Head of caudate nucleus (tissue), 42 donors: ENCODE measurements at regions not wholly inside any gene's neighbourhood (a gene's known extent, or its start where the extent isn't known, plus 50 kb on each side); places are given as distances from the start of the nearest gene placed in this dataset.
A peak's percentile ranks its signal among the peaks of the same experiment; 100 is the strongest.

Experiments
- DNase-seq, 42 donors: peaks; one replicate each; pipeline versions ENCODE4 v3.0.0 to v3.0.0-alpha.2; 2020 to 2021; ENCODE audit warnings: mixed read lengths in 7 of 42
- intact Hi-C: fragments of 100-400 bp; cut with DNase I; formaldehyde crosslinking; loops from one replicate; pipeline ENCODE4 v1.15.0; 2022

DNA sequence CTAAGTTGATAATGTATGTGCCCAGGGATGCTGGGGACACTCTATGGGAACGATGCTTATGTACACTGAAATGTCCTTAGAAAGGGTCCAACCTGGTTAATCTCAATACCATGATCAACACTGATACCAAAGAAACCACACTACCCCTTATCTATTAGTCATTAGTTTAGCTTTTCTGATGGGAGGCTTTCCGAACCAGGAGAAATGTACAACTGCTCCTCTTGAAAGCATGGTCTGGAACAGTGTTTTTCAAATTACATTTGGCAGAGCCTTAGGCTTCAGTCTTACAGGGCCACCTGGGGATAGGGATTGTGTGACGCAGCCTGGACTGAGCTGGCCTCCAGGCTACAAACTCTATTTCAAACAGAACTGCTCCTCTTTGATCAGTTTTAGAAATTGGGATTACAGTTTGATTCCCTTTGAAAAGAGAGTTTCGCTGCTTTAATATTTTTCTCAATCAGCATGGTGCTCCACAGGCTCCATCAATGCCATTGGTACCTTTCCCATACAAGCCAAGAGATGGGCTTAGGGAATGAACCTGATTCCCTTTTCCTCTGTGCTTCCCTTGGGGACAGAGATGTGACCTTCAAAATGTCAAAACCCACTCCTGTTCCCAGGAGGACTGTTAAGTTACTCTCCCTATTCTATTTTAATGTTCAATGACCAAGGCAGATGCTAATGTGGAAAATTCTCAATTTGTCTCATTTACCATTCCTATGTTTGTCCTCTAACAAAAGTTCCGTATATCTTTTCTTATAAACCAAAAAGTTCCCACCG, 296.0 kb upstream of the ADAMTS9 start:
- intact Hi-C loops = no loop called here
- DNase-seq = no peak

DNA sequence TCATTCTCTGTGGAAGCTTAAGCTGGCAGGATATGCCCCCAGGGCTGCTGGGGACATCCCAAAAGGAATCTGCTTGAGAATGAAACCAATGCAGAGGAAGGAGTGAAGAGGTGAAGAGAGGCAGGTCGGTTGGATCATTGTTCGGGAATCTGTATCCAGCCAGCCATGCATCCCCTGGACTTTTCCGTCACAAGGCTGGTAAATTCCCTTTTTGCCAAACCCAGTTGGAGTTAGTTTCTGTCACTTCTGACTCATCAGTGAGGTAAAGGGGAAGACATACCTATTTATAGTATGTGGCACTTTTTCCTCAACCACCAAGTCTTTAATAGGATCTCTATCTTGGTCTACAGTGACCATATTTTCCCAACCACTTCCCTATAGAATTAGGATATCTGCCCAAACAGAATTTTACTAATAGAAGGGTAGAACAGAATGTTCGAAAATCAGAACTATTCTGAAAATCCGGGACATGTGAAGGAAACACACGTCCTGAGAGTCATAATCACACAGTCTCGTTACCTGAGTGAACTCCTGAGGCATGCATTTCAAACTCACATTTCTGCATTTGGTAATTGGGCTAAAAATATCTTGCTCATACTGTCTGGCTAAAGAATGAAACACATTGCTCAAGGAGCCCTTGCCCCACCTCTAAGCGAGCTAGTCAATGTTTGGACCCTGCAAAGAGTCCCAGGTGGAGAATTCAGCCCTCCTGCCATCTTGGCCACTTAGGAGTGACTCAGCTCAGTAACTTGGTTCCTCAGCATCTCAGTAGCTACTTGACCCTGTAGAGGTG, 289.7 kb upstream of the ADAMTS9 start:
- intact Hi-C loops = no loop called here
- no peak for DNase-seq

DNA sequence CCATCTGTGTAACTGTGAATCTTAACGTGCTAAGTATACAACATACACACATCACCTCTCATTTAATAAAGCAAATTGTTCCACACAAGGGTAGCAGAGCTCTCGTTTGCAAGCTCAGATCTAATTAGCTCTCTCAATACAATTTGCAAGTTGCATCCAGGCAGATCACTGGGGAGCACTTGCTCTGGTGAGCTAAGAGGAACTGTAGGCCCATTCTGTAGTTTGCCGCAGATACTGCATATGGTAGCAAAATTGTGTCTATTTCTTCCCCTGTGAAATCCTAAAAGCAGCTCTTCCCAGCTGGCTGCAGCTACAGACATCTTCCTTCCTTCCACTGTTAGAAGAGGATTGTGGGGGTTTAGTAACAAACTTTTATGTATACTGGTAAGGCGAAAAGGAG, 288.7 kb upstream of the ADAMTS9 start:
- intact Hi-C loops = no loop called here
- no peak for DNase-seq

DNA sequence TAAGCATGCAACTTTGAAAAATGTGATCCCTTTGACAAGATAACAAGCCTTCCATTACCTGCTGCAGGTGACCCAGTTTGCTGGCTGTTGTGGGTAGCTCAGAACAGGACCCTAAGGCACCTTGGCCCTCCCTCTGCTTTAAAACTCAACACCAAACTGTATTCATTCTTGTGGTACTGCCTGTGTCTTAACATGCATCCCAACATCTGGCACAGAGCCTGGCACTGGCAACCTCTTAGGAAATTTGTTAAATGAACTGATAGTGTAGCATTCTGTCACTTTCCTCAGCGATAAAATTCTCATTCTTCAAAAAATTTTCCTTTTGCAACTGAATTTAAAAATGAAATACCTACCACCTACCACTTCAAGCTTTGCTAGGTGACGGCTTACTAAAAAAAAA, 287.3 kb upstream of the ADAMTS9 start:
- intact Hi-C loops = no loop called here
- peak in 34 of 42 donors; percentile 6 to 63 (median 30) for DNase-seq

DNA sequence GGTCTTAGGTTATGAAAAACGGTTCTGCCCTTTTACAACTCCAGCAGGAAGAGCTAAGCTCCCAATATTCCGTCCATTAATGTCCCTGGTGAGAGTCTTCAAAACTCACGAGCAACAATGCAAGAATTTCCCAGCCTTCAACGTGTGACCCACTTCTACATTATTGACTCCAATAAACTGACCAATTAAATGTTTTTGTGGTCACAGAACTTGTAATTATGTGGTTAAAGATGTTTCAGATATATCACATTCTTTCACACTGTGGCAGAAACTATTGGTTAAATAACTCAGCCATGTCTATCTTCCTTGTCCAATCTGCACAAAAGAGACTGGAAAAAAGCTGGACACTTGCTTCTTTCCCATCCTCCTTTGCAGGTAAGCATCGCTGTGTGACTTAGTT, 286.6 kb upstream of the ADAMTS9 start:
- no peak for DNase-seq

DNA sequence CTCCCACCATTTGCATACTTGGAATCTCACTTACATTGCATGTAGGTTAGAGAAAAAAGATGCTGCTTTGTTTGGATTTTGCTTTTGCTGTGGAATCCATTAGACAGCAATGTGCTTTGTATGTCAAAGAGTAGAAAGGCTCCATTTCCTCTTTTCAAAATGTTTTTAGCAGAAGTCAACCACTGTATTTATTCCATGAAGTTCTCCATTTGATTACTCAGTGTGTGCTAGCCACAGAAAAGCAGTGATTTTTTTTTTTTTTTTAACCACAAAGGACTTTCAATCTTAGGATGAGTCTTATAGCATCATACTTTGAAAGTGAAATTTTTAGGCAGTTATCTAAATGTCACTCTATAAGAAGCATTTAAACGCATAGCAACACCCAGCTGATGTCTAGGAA, 285.0 kb upstream of the ADAMTS9 start:
- intact Hi-C loops = no loop called here
- no peak for DNase-seq

More for the DNA sequence above, 286.6 kb upstream of the ADAMTS9 start:
- intact Hi-C loops = no loop called here

DNA sequence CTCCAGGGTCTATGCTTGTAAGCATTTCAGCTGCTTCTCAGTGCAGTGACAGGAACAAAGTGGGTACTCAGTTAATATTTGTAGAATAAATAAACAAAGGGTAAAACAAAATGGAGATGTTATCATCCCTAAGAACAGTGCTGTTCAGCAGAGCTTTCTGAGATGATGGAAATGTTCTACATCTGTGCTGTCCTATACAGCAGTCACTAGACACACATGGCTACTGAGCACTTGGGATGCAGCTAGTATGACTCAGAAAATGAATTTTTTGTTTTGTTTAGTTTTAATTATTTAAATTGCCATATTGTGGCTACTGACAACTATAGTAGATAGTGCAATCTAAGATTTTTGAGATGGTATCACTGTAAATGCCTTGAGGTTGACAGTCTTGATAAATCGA, 283.8 kb upstream of the ADAMTS9 start:
- DNase-seq = no peak
- intact Hi-C loops = no loop called here

DNA sequence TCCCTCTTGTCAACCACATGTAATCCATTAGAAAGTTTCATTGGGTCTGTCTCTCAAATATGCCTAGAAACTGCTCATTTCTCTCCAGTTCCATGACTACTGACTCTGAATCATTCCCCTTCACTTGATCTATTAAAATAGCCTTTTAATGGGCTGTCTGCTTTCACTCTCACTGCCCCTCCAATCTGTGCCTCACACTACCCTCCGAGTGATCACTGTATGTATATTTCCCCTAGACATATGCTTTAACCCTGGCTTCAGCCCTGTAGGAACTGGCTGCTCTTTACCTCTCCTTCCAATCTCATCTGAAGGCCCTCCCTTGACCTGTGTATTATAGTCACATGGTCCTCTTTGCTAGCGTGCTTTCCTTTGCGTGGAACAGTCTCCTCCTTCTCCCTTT, 282.8 kb upstream of the ADAMTS9 start:
- intact Hi-C loops = no loop called here
- no peak for DNase-seq

DNA sequence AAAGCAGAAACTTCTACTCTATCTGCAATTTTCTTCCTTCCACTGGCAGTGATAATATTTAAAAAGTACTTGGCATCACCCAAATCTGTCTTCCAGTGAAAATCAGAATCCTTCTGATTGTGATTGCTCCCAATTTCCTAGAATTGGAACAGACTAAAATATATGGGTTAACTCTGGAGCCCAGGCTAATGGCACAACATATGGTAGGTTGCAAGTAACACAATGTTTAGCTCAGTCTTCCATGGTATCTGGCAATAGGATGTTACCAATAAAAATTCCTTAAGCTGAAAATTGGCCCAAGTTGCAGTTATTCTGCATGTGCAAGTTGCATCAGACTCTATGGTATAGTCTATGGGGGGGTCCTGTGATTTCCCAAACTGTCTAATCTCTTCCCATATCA, 273.5 kb upstream of the ADAMTS9 start:
- intact Hi-C loops = no loop called here
- no peak for DNase-seq

DNA sequence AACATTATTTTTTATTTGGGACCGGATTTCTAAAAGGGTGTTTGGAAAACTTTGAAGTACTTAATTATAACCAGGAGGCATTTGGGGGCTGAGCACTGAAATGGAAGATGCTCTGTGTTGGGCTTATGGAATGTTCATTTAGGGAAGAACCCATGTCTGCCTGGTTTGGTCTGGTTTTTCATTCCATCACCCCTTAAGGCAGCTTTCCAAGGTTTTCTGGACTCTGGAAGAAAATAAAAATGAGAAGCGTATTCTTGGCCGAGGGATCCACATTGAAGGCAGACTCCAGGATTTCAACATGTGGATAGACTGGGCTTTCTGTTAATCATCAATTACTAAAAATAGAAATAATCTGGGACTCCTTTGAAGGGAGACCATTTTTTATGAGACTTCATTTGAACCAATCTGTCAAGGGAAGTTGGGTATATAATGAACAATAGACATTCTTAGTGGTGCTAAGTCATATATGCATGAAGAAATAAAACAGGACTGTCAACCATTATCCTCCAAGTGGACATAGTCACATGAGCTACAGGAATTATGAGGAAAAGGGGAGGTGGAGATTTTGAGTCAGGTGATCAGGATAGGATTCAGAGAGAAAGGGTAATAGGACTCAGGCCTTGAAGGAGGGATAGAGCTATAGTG, 270.5 kb upstream of the ADAMTS9 start:
- intact Hi-C loops = no loop called here
- DNase-seq = no peak

DNA sequence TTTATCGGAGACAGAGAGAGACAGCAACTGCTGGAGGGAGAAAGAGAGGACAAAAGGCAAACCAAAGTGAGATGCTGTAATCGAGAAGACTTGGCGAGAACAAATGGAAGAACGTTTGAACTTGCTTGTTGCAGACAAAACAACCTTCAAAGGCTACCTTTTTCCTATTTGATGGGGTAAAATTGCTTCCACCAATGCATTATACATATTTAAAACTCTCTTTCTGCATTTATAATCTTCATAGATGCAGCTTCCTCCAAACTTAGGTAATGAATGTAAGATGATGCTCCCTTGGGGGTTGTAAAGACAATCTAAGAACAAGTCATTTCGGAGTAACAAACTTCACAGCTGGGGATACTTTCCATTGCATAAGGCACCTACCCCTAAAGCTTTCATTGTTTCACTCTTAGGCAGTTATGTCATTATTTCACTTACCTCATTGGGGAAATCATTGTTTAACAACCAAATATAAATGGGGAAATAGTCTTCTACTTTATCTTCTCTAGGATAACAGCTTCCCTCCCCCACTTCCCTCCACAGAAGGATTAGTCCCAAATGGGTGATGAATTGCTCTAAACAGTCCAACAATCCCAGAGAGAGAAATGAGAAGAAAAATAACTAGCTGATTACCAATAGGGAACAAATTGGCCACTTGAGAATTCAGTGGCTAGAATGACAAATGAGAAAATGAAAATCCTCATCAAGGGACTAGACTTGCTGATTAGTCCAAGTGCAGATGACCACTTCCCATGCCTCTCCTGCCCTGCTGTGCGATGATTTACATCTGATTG, 269.8 kb upstream of the ADAMTS9 start:
- intact Hi-C loops = no loop called here
- no peak for DNase-seq

DNA sequence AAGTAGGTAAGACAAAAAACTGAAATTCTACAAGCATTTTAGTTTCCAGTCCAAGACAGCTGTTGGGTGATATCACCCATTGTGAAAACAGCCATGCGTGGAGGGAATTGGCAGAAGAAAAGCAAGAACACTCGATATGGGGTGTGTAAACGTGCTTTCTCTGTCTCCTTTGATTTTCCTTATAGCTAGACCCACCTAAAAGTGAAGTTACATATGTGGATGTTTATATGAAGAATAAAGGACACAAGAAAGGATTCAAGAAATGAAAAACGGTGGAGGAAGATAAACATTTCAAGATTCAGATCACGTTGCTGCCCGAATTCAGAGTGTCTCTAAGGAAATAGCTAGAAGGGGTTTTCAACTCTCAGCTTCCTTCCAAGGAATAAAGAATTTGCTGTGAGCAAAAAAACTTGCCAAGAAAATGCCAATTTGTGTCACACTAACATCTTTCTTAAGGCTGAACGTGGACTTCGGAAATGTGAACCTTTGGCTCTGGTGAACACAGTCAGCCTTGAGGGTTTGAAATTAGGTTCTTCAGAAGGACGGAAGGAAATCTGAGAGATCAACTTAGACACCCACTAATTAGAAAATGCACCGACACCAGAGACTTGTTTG, 269.0 kb upstream of the ADAMTS9 start:
- DNase-seq = no peak

DNA sequence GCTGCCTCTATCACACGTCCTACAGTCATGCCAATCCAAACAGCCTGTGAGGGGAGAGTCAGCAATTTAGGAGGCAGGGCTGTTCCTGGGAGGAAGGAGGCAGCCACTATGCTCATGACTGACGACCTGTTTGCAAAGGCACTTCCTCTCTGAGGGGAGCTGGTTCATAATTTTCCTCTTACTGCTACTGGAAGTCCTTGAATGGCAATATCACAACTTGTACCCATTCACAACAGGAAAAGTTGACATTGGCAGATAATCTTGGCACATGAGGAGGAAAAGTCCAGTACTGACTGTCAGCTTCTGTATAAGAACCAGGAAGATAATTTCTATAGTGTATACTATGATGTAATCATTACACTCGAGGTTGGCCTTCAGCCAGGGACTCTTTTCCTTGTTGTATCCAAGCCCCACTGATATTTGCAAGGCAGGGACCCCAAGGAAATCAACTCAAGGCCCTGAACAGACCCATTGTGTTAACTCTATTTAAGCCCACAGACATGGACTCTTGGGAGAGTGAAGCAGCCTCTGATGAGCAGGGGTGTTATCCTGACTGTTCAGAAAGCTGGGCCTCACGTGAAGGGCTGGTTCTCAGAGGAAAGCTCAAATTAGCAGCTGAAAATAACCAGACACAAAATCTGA, 267.3 kb upstream of the ADAMTS9 start:
- no peak for DNase-seq
- intact Hi-C loops = no loop called here

More for the DNA sequence above, 269.0 kb upstream of the ADAMTS9 start:
- intact Hi-C loops = no loop called here

DNA sequence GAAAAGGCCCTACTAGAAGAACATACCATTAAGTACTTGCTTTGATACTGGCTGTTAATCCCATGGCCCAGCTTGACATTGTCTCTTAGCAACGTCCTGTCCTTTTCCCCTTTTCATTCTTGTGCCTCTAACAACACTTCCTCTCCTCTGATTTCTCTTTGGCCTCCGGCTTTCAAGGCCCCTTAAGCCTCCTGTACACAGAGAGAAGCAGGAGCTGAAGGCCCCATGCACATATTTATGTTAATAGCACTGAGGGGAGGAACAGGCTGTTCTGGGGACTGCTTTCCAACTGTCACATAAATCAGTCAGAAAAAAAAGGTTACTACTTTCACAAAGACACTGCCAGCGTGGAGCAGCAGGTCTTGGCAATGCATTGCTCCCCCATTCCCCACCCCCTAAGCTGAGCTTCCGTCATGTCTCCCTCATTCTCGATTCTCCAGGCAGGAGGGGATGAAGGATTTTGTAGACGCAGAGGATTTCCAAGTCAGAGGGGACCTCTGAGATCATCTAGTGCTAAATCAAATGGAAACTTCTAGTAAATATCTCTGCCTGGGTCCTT, 257.4 kb upstream of the ADAMTS9 start:
- intact Hi-C loops = no loop called here
- DNase-seq = peak in 8 of 42 donors; percentile 3 to 50 (median 10)

DNA sequence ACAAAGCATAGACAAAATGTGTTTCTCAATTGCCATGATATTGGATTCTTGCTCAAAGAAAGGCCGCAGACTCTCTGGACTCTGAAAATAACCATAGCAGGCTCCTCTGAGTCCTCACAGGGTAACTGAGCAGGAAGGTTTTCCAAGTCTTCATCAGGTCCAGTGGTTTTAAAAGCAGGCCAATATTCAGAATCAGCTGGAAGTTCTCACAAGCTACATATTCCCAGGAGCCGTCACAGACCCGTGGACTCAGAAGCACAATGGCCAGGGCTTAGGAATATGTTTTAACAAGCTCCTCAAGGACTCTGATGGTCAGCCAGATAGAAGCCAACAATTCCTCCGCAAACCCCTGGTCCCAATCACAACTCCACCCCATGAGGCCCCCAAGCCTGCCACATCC, 256.1 kb upstream of the ADAMTS9 start:
- intact Hi-C loops = no loop called here
- no peak for DNase-seq

DNA sequence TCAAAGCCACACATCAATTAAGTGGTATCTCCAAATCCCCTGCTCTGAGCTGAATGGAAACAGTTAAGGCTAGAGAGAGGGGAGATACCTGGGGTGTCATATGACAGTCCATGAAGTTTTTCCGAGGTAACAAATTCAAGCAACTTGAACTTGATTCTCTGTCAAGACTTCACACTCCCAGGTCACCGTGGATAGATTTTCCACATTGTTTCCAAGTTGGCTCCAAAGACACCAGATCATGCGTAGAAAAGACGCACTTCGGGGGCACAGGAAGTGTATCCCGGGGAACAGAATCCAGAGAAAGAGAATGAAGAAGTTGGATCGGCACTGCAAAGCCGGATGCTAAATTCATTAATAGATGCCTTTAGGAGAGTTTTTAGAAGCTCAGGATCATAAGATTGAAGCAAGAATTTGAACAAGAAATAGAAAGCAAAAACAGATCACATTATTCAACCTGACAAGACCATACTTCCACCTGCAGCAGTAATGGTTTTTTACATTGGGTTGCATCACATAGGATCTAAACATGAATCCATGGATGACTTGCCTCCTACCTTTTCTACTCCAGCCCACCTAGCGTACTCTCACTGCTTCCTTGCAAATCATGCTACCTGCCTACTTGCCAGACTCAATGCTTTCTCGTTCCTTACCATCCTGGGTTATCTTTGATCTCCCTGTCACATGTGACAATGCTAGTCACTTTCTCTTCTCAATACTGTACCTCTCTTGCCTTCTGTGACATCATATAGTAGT, 253.0 kb upstream of the ADAMTS9 start:
- no peak for DNase-seq
- intact Hi-C loops = no loop called here

DNA sequence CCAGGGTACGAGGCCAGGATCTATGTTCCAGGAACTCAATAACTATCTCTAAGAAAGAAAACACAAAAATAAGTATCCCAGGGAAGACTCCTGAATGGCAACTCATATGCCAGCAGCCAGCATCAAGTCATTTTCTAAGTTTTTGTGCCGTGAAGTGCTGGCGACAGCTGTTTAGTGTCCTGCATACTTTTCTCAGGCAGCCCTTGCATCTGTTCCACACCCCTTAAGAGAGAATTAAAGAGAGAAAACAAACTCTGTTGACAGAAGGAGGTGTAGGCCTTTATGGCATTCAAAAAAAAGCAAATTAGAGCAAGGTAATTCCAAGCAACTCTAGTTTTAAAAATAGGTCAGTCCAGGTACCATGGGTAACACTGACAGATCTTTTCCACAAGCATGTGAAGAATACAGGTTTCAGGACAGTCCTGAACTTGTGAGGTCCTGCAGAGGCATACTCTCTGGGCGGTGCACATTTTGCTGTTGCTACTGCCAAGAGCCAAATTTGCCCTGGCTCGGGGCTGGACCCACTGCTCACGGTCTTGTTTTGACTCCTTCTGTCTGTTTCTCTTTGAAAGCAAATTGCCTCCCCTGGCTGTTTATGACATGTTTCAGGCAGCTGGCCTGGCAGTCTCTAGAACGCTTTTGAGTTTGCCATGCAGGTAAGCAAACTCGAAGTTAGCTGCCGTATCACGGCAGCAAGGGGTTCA, 252.1 kb upstream of the ADAMTS9 start:
- no peak for DNase-seq
- intact Hi-C loops = no loop called here
